ENCODE measurements at regions not wholly inside any gene's neighbourhood (a gene's known extent, or its start where the extent isn't known, plus 50 kb on each side); places are given as distances from the start of the nearest gene placed in this dataset.

- Histone ChIP-seq H3K9me3 (ENCODE audit: insufficient read depth, low read length) (no peaks in the 10 kb centered on the region), H3K27ac (ENCODE audit: low read depth, low read length) (no peak overlapping the region), H3K9me2 (replicated peaks; ENCODE audit: insufficient read depth, low read length) (no peaks in the 10 kb centered on the region), H2AFZ (ENCODE audit: low read depth, low read length, severe bottlenecking) (no peak overlapping the region), H3K27me3 (ENCODE audit: low read length) (no peaks in the 10 kb centered on the region), H4K20me1 (ENCODE audit: low read depth, low read length) (no peaks in the 10 kb centered on the region), H3K9ac (ENCODE audit: low read length) (no peak overlapping the region), H3K4me3 (ENCODE audit: insufficient read depth, low read length, poor library complexity, severe bottlenecking) (no peak overlapping the region), H3F3A (ENCODE audit: insufficient read depth) (no peaks in the 10 kb centered on the region), H3K36me3 (ENCODE audit: low read length) (no peaks in the 10 kb centered on the region), H3K79me2 (ENCODE audit: insufficient read depth, low read length) (no peaks in the 10 kb centered on the region), H3K4me2 (ENCODE audit: low read depth, low read length, poor library complexity, severe bottlenecking) (no peak overlapping the region)
- TF ChIP-seq, protein P1, sequence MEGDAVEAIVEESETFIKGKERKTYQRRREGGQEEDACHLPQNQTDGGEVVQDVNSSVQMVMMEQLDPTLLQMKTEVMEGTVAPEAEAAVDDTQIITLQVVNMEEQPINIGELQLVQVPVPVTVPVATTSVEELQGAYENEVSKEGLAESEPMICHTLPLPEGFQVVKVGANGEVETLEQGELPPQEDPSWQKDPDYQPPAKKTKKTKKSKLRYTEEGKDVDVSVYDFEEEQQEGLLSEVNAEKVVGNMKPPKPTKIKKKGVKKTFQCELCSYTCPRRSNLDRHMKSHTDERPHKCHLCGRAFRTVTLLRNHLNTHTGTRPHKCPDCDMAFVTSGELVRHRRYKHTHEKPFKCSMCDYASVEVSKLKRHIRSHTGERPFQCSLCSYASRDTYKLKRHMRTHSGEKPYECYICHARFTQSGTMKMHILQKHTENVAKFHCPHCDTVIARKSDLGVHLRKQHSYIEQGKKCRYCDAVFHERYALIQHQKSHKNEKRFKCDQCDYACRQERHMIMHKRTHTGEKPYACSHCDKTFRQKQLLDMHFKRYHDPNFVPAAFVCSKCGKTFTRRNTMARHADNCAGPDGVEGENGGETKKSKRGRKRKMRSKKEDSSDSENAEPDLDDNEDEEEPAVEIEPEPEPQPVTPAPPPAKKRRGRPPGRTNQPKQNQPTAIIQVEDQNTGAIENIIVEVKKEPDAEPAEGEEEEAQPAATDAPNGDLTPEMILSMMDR (IDR thresholded peaks at IDR 0.05; ENCODE audit: insufficient read depth, low read length, poor library complexity, severe bottlenecking): no peak
- no peak for TF ChIP-seq EZH2phosphoT487 (conservative IDR thresholded peaks at IDR 0.05; ENCODE audit: low read length)
Measured at GRCh38 chr11:33451364-33451763, 194.2 kb downstream of the HIPK3 start.

- Histone ChIP-seq H3K36me3 (ENCODE audit: low read length) (no peaks in the 10 kb centered on the region), H3K9me2 (replicated peaks; ENCODE audit: insufficient read depth, low read length) (no peaks in the 10 kb centered on the region), H2AFZ (ENCODE audit: low read depth, low read length, severe bottlenecking) (no peak overlapping the region), H3K27ac (ENCODE audit: low read depth, low read length) (no peak overlapping the region), H3K4me3 (ENCODE audit: insufficient read depth, low read length, poor library complexity, severe bottlenecking) (no peak overlapping the region), H3K9me3 (ENCODE audit: insufficient read depth, low read length) (no peaks in the 10 kb centered on the region), H3K4me2 (ENCODE audit: low read depth, low read length, poor library complexity, severe bottlenecking) (no peak overlapping the region), H3K79me2 (ENCODE audit: insufficient read depth, low read length) (no peaks in the 10 kb centered on the region), H3K27me3 (ENCODE audit: low read length) (no peaks in the 10 kb centered on the region), H4K20me1 (ENCODE audit: low read depth, low read length) (no peaks in the 10 kb centered on the region), H3K9ac (ENCODE audit: low read length) (no peak overlapping the region), H3F3A (ENCODE audit: insufficient read depth) (no peaks in the 10 kb centered on the region)
- TF ChIP-seq EZH2phosphoT487 (conservative IDR thresholded peaks at IDR 0.05; ENCODE audit: low read length): no peak
- TF ChIP-seq, protein P1 (IDR thresholded peaks at IDR 0.05; ENCODE audit: insufficient read depth, low read length, poor library complexity, severe bottlenecking): no peak
Measured at GRCh38 chr11:33449798-33450197, 192.6 kb downstream of the HIPK3 start.

DNA sequence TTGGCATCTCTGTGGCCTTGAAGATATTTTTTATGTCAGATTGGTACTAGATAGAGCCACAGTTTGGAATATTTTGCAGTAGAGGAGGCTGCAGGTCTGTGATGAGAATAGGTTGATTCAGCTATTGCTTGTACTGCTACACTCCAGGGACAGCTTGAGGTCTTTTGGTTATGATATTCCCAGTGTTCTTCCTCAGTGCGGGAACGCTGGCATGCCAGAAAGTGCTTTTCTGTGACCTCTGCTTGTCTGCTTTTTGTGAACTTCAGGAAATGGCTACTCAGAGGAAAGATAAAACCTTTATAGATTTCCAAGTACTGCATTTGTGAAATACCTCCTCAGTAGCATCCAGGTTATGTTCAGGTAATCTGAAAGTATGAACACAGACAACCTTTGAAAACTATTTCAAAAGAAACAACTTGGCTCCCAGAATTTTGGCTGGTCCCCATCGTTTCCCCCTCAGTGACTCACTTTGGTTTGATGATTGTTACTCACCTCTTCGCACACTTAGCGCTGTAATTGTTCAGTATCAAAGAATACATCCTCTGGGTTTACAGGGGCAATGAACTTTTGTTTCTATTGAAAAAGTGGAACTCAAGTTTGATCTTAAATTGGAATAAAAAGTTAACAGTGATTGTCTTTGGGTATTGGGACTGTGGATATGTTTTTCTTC is 191.4 kb downstream of the HIPK3 start:
- Histone ChIP-seq H3K27ac (ENCODE audit: low read depth, low read length) (no peak overlapping the region), H3K9me3 (ENCODE audit: insufficient read depth, low read length) (no peaks in the 10 kb centered on the region), H4K20me1 (ENCODE audit: low read depth, low read length) (no peaks in the 10 kb centered on the region), H3K9me2 (replicated peaks; ENCODE audit: insufficient read depth, low read length) (no peaks in the 10 kb centered on the region), H2AFZ (ENCODE audit: low read depth, low read length, severe bottlenecking) (no peak overlapping the region), H3K79me2 (ENCODE audit: insufficient read depth, low read length) (no peaks in the 10 kb centered on the region), H3K27me3 (ENCODE audit: low read length) (no peaks in the 10 kb centered on the region), H3K36me3 (ENCODE audit: low read length) (no peaks in the 10 kb centered on the region), H3K9ac (ENCODE audit: low read length) (no peak overlapping the region), H3K4me3 (ENCODE audit: insufficient read depth, low read length, poor library complexity, severe bottlenecking) (no peak overlapping the region), H3K4me2 (ENCODE audit: low read depth, low read length, poor library complexity, severe bottlenecking) (no peak overlapping the region), H3F3A (ENCODE audit: insufficient read depth) (no peaks in the 10 kb centered on the region)
- no peak for TF ChIP-seq EZH2phosphoT487 (conservative IDR thresholded peaks at IDR 0.05; ENCODE audit: low read length)
- TF ChIP-seq, protein P1 (IDR thresholded peaks at IDR 0.05; ENCODE audit: insufficient read depth, low read length, poor library complexity, severe bottlenecking): no peak
